Right hindlimb (tissue), 1 donor: ENCODE measurements at regions not wholly inside any gene's neighbourhood (a gene's known extent, or its start where the extent isn't known, plus 50 kb on each side); places are given as distances from the start of the nearest gene placed in this dataset.
A peak's percentile ranks its signal among the peaks of the same experiment; 100 is the strongest.
"Not testable (repeated sequence)": the region's sequence is repeated elsewhere in the genome, so short reads cannot be mapped to it uniquely, and the experiment has no call there.

ENCODE experiments used
- DNase-seq: peaks from one replicate; pipeline ENCODE4 v3.0.0-alpha.2; 2018

DNA sequence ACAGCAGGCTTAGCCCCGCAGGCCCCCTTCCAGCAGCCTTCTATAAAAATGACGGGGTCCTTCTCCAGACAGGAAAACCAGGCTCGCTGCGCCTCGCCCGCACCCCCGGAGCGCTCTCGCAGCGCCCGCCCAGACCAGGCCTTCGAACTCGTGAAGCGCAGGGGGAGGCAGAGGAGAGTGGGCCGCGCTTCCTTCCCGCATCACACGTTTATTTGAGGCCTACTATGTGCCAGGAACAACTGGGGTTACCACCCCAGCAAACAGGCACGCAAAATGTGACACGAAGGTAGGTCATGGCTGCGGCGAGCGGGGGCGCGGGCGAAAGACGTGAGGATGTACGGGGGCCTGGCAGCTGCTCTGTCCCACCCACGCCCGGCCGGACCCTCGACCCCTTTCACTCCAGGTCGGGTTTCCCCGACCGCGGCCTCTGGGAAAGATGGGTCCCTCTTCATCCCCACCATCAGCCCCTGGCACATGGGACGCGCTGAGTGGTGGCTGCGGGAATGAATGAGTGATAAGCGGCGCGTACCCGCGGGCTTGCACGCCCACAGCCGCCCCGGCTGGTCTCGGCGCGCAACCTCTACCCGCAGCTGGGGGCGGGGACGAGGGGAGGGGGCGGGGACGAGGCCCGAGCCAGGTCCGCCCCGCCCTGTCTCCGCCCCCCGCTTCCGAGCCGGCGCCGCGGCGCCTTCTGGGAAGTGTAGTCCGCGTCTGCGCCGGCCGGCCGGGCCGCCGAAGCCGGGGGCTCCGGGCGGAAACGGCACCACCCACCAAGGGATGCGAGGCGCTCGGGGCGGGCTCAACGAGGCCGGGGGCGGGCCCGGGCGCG is 59.1 kb downstream of the ZNF467 start:
- DNase-seq = peak; percentile 95

DNA sequence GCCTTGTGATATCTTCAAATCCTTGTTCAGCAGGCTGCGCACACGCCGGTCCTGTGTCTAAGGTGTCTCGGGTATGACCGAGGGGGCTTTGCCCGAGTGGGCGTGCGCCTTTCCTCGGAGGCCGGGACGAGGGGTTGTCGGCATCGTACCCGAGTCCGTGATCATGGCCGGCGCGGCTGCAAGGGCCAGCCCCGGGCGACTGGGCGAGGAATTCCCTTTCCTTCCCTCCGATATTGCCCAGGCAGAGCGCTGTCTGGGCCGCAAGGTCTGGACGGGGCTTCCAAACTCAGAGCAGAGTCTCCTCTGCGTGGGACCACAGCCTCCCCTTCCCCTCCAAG is 59.7 kb downstream of the ZNF467 start:
- DNase-seq = no peak

DNA sequence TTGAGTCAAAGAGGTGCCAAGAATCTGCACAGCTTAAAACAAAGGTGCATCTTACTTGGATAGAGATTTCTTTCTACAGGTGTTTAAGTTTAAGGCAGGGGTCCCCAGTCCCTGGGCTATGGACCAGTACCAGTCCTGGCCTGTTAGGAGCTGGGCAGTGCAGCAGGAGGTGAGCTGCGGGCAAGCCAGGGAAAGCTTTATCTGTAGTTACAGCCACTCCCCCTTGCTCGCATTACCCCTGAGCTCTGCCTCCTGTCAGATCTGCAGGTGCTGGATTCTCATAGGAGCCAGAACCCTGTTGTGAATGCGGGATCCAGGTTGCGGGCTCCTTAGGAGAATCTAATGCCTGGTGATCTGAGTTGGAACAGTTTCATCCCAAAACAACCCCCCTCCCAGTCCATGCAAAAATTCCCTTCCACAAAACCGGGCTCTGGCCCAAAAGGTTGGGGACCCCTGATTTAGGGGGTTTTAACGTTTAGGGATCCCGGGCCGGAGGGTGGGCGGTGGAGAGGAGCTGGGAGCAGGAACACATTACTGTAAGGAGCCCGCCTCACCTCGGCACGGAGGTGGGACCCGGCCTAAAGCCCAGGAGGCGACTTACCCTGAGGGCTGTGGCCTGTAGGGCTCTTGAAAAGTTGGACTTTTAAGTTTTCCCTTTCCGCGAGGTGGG is 60.2 kb downstream of the ZNF467 start:
- no peak for DNase-seq

DNA sequence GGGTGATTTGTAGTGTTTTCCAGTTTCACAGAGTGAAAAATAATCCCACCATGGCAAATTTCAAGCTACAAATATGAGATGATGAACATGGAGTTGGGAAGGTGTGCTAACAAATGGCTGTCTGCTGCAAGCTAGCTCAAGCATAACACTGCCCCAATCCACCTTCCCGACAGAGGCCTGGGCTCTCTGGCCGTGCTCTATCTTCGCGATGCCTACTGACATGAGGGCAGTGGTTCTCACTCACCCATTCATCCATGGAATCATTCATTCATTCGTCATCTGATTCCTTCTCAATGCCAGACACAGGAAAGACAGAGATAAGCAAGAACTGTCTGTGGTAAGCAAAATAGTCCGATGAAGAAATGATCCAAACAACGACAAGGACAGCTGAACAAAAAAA is 65.4 kb downstream of the ZNF467 start:
- no peak for DNase-seq

DNA sequence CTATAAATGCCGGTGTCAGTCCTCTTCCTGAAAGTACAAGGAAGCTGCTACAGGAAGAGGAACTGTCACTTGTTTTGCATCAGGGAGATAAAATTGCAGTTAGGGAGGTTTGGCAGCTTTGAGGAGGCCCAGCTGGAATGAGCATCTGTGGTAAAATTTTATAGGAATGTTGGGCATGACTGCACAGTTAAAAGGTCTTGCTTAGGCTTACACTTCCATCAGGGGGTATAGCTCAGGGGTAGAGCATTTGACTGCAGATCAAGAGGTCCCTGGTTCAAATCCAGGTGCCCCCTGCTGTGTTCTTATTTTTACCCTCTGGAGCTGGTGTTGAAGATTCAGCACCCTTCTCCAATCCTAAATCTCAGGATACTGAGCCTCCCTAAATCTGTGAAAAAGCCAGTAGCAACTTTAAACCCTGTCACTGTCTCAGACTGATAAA is 65.9 kb downstream of the ZNF467 start:
- no peak for DNase-seq

DNA sequence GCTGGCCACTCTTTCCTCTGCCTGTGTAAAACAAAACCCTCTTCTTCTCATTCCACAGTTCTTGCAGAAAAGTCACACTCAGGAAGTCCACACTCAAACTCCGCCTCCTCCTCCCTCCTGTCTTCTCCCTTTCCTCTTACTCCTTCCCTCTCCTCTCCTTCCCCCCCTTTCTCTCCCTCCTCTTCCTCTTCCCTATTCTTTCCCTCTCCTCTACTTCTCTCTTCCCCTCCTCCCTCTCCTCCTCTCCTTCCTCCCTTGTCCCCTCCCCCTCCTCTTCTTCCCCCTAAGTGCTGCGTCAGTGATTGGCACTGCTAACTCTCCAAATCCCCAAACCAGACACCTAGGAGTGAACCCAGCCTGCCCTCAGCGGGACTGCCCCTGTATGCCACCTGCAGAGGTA is 67.0 kb downstream of the ZNF467 start:
- no peak for DNase-seq

DNA sequence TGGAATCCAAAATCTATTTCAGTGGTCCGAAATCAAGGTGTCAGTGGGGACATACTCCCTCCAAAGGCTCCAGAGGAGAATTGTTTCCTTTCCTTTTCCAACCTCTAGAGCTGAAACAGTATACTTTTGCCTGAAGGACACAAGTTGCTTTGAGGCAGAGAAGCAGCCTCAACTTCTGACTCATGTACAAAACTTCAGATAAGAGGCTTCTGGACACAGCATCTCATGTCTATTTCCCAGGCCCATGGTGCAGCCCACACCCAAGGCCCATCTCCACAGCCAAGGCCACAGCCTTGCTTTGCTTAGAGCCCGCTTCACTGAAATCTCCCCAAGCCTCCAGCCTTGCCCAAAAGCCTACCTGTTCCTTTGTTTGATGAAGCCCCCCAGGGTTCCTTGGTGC is 68.9 kb downstream of the ZNF467 start:
- no peak for DNase-seq

DNA sequence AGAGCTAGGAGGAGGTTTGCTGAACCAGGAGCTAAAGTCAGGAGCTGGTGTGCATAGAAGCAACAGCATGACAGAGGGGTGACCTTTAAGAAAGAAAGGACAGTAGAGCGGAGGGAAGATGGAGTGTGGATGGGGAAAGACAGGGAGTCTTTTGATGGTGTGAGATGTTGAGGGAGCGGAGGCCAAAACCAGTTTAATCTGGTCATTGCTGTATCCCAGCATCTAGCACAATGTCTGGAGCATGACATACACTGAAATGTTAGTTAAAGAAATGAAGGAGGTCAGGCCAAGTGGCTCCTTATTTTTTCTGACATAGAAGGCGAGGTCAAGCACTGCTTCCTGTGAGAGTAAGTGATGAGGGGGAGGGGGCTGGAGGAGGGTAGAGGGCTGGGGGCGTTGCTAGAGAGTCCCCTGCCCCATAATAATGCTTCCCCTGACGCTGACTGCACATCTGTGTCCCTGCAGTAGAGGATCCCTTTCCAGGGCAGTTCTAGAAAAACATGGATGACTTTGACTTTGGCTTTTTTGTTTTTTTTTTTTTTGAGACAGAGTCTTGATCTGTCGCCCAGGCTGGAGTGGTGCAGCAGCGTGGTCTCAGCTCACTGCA is 70.2 kb downstream of the ZNF467 start:
- DNase-seq = no peak

DNA sequence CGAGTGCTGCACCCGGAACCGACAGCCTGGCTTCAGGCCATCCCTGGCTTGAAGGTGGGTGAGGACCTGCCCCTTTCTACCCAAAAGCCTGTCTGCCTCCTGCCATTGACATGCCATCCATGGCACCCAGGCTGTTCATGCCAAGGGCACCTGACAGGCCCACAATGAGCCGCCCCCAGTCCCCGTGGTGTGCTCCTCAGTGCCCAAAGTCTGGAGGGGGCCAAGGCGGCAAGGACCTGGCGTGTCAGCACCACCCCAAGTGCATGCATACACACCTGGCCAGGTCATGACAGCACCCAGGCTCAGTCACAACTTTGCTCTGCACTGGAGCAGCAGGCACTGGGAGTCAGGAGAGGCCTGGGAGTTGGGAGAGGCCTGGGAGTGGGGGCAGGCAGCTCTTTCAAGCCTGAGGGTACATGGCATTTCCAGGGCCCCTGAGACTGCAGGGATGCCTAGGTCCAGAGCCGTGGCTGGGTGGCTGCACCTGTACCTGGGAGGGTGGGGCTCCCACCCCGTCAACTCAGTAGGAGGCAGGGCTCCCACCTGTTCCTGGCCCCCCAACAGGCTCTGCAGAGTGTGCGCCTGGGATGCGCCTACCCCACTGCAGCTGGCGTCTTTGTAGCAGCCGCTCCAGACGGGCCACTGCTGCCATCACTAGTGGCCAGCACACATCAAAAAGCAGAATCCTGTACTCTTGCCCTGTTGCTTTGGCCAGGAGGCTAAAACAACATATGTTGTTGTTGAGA is 71.7 kb downstream of the ZNF467 start:
- DNase-seq = no peak

DNA sequence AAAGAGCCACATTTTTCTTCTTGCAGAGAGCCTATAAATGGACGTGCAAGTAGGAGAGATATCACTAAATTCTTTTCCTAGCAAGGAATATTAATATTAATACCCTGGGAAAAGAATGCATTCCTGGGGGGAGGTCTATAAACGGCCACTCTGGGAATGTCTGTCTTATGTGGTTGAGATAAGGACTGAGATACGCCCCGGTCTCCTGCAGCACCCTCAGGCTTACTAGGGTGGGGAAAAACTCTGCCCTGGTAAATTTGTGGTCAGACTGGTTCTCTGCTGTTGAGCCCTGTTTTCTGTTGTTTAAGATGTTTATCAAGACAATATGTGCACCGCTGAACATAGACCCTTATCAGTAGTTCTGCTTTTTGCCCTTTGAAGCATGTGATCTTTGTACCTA is 75.6 kb downstream of the ZNF467 start:
- not testable (repeated sequence) for DNase-seq

DNA sequence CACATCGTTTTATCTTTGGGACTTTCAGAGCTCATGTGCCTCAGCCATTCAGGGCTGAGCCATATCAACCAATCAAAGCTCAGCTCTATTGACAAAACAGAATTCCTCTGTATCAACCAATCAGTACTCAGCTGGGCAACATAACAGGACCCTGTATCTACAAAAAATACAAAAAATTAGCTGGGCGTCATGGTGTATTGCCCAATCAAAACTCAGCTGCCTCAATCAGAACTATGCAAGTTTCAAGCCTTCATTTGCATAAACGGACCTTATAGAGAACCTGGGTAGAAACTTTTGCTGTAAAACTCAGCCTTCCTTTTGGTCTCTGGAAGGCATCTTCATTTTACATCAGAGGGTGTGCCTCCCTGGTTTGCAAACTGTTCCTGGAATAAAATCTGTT is 77.1 kb downstream of the ZNF467 start:
- DNase-seq = no peak

DNA sequence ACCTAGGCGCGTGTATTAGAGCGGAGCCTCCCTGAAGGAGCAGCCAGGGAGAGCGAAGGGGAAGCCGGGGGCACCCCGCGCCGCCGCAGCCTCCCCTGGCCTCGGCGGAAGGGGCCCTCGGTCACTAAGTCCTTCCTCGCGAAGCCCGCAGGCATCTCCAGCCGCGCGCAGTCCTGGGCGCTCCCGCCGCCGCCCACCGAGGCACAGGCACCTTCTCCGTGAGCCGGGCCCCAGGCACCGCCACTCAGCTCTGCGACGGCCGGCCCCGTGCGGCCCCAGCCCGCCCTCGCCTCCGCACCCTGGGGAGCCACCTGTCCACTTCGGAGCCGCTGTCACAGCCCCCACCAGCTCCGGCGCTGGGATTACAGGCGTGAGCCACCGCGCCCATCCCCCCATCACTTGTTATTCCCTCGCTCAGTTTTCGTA is 80.8 kb downstream of the ZNF467 start:
- DNase-seq = no peak

DNA sequence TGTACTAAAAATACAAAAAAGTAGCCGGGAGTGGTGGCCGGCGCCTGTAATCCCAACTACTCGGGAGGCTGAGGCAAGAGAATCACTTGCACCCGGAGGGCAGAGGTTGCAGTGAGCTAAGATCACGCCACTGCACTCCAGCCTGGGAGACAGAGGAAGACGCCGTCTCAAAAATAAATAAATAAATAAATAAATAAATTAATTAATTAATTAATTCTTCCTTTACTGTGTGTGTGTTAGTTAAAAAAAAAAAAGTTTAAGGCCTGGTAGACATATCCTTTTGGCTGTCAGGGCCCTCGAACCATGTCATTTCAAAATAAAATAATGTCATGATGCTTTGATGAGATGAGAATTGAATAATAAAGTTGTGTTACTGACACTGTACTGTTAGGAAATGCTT is 81.3 kb downstream of the ZNF467 start:
- no peak for DNase-seq

DNA sequence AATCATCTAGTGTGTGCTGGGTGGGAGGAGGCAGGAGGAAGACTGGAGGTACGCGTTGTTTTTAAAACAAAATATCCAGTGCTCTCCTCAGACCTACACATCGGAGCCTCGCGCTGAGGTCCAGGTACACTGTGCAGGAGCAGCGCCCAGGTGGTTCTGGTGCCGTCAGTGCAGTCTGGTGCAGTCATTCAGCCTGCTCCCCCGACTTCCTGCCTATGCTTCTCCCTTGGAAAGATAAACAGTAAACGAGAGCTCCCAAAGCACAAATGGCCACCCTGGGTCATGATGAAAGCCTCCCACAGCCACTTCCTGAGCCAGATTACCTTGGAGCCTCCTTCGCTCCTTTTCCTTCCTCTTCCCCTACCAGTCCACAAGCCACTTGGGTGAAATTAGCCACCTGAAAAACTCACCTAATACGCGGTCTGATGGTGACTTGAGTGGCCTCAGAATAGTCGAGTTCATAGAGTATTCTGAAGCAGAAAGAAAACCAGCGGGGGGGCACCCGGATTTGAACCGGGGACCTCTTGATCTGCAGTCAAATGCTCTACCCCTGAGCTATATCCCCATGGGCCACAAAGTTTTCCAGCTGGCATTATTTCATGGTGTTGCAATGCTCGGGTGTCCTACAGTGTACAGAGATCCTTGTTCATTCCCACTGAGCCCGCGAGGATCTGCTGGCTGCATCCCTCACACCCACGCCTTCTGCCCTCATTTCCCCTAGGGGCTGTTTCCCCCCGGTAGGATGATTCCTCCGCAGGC is 82.5 kb downstream of the ZNF467 start:
- peak; percentile 36 for DNase-seq

DNA sequence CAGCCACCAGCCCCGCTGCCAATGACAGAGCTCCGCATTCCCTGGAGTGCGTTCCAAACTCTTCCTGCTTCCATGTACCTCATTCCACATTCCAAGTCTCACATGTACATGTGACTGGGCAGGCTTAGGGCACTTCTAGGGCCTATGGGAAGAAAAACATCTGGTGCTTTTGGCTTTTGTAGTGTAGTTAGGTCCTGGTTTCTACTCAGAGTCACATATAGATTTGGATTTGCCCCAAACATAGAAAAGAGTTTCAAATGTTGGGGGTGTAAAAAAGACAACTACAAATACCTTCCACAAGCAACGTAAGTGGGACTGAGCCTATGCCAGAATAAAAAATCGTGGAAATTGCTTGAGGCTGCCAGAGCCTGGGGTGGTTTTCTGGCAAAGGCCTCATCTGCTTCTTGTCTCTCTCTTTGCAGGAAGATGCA is 84.1 kb downstream of the ZNF467 start:
- peak; percentile 48 for DNase-seq

DNA sequence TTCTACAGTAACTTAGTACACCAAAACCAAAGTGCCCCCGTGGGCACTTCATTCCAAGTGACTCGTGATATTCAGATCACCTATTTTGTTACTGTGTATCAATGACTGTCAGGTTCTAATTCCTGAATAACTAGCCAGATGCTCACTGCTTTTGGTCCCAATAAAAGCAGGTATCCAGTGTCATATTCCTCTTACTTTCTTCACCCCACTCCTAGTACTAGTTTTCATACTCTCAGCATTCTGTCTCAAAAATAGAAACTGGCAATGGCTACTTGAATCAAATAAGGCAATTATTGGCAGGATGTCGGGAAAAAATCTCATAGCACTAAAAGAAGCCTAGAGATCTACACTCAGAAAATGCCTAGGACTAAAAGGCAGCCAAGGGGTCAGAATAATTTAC is 84.6 kb downstream of the ZNF467 start:
- DNase-seq = no peak

DNA sequence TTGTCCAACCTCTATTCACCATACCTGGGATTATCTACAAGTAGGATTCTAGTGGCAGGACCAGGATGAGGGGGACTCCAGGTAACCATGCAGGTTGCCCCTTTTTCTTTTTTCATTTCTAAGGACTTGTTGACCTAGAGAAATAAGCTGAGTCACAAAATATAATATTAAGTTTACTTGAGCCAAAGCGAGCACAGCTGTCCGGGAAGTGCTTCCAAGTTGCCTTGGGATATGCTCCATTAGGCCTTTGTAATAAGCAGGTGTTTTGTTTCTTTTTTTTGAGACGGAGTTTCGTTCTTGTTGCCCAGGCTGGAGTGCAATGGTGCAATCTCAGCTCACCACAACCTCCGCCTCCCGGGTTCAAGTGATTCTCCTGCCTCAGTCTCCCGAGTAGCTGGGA is 85.6 kb downstream of the ZNF467 start:
- peak; percentile 38 for DNase-seq

DNA sequence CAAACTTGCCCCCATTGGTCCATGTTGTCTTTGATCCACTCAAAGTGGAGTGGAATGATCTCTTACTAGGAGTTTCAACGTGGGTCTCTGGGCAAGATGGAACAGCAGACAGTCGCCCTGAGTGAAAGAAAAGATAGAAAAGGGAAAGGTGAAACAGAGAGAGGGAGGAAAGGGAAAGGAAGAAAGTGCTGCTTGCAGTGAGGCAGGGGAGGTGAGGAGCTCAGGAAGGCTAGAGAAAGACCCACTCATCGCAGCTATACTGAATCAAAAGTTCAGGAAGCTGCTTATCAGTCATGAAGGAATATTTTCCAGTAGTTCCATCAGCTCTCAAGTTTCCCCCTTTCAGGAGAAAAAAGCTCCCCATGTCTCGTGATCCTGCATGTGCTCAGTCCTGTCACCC is 86.9 kb downstream of the ZNF467 start:
- DNase-seq = no peak

DNA sequence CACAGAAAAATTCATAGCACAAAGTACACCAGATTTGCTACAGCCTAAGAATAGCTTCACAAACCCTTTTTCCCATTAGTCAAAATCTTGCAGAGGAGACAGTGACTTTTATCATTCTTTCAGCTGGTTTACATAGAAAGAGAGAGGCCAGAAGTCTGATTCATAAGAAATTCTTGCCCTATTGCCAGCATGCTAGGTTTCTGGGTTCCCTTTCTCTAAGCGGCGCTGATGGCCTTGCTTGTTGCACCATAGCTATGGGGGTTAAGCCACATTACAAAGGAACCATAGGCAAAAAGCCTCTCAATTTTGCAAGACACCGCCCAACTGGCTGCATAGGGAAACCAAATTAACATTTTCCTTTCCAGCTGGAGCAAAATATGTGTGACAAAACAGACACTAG is 87.4 kb downstream of the ZNF467 start:
- DNase-seq = no peak

DNA sequence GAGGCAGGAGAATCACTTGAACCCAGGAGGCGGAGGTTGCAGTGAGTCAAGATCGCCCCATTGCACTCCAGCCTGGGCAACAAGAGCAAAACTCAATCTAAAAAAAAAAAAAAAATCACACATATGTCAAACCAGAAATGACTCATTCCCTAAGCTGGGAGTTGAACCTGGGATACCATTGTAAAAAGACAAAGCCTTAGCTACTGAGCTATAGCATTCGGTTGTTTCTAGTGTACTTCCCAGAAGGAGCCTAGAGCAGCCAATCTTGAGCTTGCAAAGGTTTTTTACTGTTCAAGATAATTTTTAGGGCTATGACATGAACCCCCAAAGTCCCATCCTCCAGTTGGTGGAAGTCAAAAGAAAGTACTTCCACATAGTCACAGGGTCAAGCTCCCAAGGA is 87.9 kb downstream of the ZNF467 start:
- no peak for DNase-seq

DNA sequence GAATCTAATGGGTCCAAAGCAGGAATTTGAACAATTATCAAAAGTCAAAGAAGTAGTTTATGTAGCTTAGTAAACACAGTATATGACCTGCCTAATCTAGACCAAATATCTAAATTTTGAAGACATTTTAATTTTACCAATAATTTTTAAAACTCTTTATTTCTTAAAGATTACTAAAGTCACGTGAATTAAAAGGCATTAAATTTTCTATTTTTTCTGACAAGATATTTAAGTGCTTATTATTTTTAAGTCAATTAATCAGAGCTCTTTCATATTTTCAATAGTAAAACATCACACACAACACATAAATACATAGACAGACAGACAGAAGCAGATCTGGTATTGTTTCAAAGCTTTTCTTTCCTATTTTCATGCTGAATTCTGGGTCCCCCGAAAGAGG is 89.5 kb downstream of the ZNF467 start:
- no peak for DNase-seq

DNA sequence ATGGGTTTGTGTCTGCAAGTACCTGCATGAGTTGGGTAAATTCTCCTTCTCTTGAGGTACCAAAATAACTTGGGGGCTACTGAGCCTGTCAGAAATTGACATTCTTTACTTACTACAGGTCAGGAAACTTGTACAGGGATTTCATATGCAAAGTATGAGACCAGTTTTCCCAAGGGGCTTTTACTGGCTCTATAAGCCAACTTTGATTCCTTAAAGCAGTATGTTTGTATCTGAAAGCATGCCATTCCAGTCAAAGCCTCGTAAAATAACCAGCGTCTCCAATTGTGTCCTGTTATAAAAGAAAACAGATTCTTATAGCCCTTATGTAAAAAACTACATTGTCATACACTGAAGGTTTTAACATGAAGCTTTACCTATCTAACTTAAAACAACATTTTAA is 90.2 kb downstream of the ZNF467 start:
- DNase-seq = no peak

DNA sequence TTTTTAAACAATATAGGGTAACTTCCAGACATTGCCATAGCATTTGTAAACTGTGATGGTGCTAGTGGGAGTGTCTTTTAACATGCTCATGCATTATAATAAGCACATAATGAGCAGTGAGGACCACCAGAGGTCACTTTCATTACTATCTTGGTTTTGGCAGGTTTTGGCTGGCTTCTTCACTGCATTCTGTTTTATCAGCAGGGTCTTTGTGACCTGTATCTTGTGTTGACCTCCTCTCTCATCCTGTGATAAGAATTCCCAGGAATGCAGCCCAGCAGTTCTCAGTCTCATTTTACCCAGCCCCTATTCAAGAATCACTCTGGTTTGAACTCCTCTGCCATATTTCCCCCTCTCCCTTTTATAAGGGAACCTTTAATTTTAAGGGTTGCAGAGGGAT is 91.3 kb downstream of the ZNF467 start:
- DNase-seq = no peak
